Right lobe of liver (tissue), 6 donors: ENCODE measurements at regions not wholly inside any gene's neighbourhood (a gene's known extent, or its start where the extent isn't known, plus 50 kb on each side); places are given as distances from the start of the nearest gene placed in this dataset.

Experiments used
- ATAC-seq, 4 donors: fragments of 200-7000 bp; cut with Tn5 transposase; one replicate each; pipeline ENCODE4 v1.9.1; 2020; ENCODE audit warnings: mild to moderate bottlenecking in 4 of 4, moderate library complexity in 4 of 4
- DNase-seq, 3 donors: peaks; one replicate each; pipeline ENCODE4 v3.0.0-alpha.2; 2020
- H3K27ac ChIP-seq, 3 donors: fragments of 200-600 bp; one replicate each; pipeline ENCODE4 v1.8.0; 2022
- H3K27me3 ChIP-seq, 2 donors: fragments of 200-600 bp; one replicate each; pipeline ENCODE4 v1.8.0; 2022
- H3K36me3 ChIP-seq, 4 donors: fragments of 200-600 bp; sonication (generic) in 1 of 4; one replicate each; pipeline versions ENCODE4 v1.5.1 to v1.8.0; 2017 to 2022; ENCODE audit warnings: control low read depth in 1 of 4
- H3K4me1 ChIP-seq, 4 donors: fragments of 200-600 bp; sonication (generic) in 1 of 4; one replicate each; pipeline versions ENCODE4 v1.5.1 to v1.8.0; 2017 to 2022; ENCODE audit warnings: control low read depth in 1 of 4
- H3K4me3 ChIP-seq, 3 donors: fragments of 200-600 bp; one replicate each; pipeline ENCODE4 v1.8.0; 2022
- H3K9me3 ChIP-seq, 4 donors: fragments of 200-600 bp; sonication (generic) in 1 of 4; one replicate each; pipeline versions ENCODE4 v1.5.1 to v1.8.0; 2017 to 2022; ENCODE audit warnings: control low read depth in 1 of 4
- POLR2A ChIP-seq: fragments of 450-650 bp; IDR thresholded peaks from one replicate; pipeline ENCODE4 v1.6.1; 2017; ENCODE audit warnings: antibody characterized with exemption, mild to moderate bottlenecking
- WGBS: methylation state at CpG from one replicate; pipeline ENCODE4 v1.1.6; 2018; ENCODE audit warnings: low coverage, low lambda C conversion rate; ENCODE audit not compliant: insufficient coverage; ENCODE audit errors: missing lambda C conversion rate; 5-methylcytosine and 5-hydroxymethylcytosine counted together
- intact Hi-C, 2 donors: fragments of 100-400 bp; cut with DNase I; formaldehyde crosslinking; loops; one replicate each; pipeline versions ENCODE4 v1.11.2 to v1.14.1; 2022
- TF ChIP-seq, protein P1 (sequence below), 4 donors: fragments of 200-600 bp in 3 of 4; fragments of 450-650 bp in 1 of 4; IDR thresholded peaks; one replicate each; pipeline versions ENCODE4 v1.5.1 to v1.8.0; 2016 to 2022; ENCODE audit warnings: antibody characterized with exemption in 4 of 4, mild to moderate bottlenecking in 2 of 4
- donor health status: DM: no; HTN: yes; CAD: no.
- donor health status: DM: no; HTN: no; CAD: no.
- donor health status: DM: no; HTN: no; CAD: no.
- donor health status: DM: no; HTN: yes; CAD: no.
- donor health status: DM: no; HTN: yes; CAD: no.

DNA sequence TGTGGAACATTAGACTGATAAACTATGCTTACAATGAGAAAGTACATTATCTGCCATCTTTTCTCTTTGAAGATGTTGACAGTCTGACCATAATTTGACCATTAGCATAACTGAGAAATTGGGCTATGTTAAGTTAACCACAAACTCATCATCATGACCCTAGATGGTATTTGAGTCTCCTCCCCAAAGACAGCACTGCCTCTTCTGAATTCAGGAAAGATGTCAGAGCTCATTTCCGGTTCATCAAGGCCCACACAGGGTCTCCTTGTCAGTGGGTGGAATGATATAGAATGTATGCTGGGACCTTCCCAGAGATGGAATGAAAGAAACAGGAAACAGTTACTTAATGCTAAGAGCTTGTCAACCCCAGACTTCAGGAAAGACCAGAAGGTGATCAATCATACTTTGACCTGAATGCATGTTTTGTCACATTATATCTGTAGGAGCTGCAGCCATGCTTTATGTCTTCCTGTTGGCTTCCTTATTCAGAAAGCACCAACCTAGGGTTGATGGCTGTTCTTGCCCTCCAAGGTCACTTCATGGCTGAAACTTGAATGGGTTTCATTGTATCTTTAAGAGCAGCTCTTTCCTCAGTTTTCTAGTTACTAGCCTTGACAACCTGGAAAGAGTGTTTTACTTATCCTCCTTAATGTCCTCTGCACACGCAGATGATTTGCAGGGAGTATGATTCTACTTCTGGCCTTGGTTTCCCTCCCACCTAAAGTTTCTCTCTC is 99.1 kb upstream of the NEUROD1 start:
- DNase-seq (no peak), ATAC-seq (no peak)
- WGBS = 70% methylated on average over 2 of the region's 2 CpGs
- H3K27ac ChIP-seq = no peak overlapping the region
- TF ChIP-seq, protein P1, sequence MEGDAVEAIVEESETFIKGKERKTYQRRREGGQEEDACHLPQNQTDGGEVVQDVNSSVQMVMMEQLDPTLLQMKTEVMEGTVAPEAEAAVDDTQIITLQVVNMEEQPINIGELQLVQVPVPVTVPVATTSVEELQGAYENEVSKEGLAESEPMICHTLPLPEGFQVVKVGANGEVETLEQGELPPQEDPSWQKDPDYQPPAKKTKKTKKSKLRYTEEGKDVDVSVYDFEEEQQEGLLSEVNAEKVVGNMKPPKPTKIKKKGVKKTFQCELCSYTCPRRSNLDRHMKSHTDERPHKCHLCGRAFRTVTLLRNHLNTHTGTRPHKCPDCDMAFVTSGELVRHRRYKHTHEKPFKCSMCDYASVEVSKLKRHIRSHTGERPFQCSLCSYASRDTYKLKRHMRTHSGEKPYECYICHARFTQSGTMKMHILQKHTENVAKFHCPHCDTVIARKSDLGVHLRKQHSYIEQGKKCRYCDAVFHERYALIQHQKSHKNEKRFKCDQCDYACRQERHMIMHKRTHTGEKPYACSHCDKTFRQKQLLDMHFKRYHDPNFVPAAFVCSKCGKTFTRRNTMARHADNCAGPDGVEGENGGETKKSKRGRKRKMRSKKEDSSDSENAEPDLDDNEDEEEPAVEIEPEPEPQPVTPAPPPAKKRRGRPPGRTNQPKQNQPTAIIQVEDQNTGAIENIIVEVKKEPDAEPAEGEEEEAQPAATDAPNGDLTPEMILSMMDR (IDR thresholded peaks at IDR 0.05) = no peak
- no peak for TF ChIP-seq POLR2A
- H3K9me3 ChIP-seq = no peaks in the 10 kb centered on the region
- no peaks in the 10 kb centered on the region for H3K36me3 ChIP-seq
- H3K4me3 ChIP-seq = no peak overlapping the region
- no peaks in the 10 kb centered on the region for H3K27me3 ChIP-seq
- intact Hi-C loops = no loop called here
- no peaks in the 10 kb centered on the region for H3K4me1 ChIP-seq

DNA sequence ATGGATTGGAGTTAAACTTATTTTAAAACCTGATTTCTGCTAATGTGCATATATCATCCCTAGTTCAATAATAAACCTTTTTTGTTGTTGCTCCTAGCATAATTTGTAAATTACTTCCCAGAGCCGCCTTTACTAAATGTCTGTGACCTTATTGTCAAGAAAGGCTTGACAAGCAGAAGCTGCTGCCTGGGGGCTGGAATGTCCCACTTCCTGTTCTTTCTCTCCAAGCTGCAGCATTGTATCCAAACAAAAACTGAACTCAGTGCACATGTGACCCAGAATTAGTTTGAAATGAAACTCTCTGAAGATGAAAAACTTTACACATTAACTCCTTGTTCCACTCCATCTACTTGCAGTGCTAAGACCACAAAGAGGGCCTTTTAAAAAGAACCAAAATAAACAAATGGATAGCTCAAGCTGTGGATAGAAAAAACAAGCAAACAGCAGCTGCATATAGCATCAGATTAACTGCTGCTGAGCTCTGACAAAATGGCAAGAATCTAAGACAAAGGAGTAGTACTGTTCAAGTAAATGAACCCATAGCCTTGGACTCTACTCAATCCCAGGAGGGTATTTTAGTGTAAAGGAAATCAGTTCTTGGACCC is 99.8 kb upstream of the NEUROD1 start:
- peak in 3 of 4 donors; percentile 23 to 51 (median 32) for ATAC-seq
- Histone ChIP-seq H3K27me3 (no peaks in the 10 kb centered on the region), H3K9me3 (no peaks in the 10 kb centered on the region), H3K36me3 (no peaks in the 10 kb centered on the region), H3K4me3 (no peak overlapping the region), H3K27ac (no peak overlapping the region), H3K4me1 (no peaks in the 10 kb centered on the region)
- TF ChIP-seq, protein P1 (IDR thresholded peaks at IDR 0.05) = no peak
- TF ChIP-seq POLR2A = no peak
- WGBS = 62% methylated on average over 1 of the region's 1 CpG
- intact Hi-C loops = no loop called here
- no peak for DNase-seq

DNA sequence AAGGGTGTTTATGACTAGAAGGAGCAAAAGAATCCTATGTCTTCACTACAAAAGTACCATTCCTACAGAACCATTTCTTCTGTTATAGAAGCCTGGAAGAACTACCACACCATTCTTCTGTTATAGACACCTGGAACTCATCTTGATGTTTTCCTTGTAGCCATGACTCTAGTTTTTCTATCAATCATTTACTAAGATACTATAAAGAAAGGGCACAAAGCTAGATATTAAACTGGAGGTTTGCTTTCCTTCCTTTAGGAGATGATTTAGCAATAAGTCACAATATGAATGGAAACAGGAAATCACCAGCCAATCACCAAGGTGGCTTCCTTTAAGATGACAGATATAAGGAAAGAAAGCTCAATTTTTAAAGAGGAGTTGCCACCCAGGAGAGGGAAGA is 100.3 kb upstream of the NEUROD1 start:
- Histone ChIP-seq H3K27ac (no peak overlapping the region), H3K9me3 (no peaks in the 10 kb centered on the region), H3K4me1 (no peaks in the 10 kb centered on the region), H3K27me3 (no peaks in the 10 kb centered on the region), H3K4me3 (no peak overlapping the region), H3K36me3 (no peaks in the 10 kb centered on the region)
- TF ChIP-seq POLR2A = no peak
- TF ChIP-seq, protein P1 (IDR thresholded peaks at IDR 0.05) = no peak
- DNase-seq (no peak), ATAC-seq (no peak)
- intact Hi-C loops = no loop called here

DNA sequence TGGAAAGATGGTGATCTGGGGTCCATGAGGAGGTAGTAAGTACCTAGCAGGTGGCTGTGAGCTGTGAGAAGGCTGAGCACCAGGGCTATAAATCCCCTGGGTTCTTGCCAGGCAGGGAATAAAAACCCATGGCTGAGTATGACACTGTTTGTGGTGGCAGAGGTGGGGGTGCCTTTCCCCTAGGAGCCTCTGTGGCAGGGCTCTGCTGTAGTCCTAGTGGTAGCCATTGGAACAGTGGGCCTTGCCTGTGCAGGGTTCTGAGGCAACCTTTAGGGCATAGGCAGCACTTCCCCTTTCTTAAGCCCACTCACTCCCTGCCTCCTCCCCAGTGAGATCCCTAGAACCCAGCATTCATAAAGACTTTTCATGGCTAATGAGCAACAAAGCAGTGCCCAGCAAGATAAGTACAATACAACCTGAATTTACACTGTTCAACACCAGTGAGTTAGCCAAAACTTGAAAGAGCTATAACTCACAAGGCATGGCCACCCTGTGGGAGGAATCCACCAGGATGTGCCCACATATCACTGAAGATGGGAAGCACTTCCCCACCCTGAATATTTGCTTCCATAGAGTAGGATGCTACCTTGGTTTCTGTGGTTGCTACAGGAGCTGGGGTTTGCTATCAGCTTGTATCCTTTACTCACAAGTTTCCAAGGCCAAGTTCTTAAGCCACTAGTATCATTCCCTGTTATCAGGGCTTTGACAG is 100.9 kb upstream of the NEUROD1 start:
- no peak overlapping the region for H3K27ac ChIP-seq

More for the DNA sequence above, 100.9 kb upstream of the NEUROD1 start:
- Histone ChIP-seq H3K36me3 (no peaks in the 10 kb centered on the region), H3K4me1 (no peaks in the 10 kb centered on the region), H3K27me3 (no peaks in the 10 kb centered on the region), H3K9me3 (no peaks in the 10 kb centered on the region), H3K4me3 (no peak overlapping the region)
- peak in 3 of 4 donors; percentile 17 to 44 (median 18) for ATAC-seq
- TF ChIP-seq POLR2A = no peak
- TF ChIP-seq, protein P1 (IDR thresholded peaks at IDR 0.05) = no peak
- intact Hi-C loops = no loop called here
- DNase-seq = no peak
